ENCODE measurements at regions not wholly inside any gene's neighbourhood (a gene's known extent, or its start where the extent isn't known, plus 50 kb on each side); places are given as distances from the start of the nearest gene placed in this dataset.

DNA sequence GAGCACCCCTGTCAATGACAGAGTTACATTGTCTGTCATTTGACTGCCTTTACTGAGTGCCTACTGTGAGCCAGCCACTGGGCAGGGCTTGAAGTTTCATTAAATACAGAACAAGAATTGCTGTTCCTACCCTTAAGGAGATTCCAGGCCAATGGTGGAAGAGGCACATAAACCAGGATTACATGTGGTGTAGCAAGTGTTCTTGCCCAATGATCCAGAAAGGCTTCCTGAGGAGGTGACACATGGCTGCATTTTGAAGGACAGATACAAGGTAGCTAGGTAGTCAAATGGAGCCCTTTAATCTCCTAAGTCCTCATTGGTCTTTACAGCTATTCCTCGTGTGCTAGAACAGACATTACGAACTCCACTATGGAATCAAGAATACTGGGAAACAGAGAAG is 312.7 kb downstream of the ETAA1 start:
- CTCF ChIA-PET: no interaction called here
- H3K27me3 ChIP-seq (ENCODE audit: insufficient read depth, low read length, poor library complexity, severe bottlenecking): no peaks in the 10 kb centered on the region
- POLR2A ChIA-PET: no interaction called here
- Mint-ChIP-seq H3K36me3 (no peaks in the 10 kb centered on the region), H3K27ac (no peak overlapping the region), H3K4me3 (no peak overlapping the region), H3K9me3 (peaks cover 0 to 5% (median 0%) of the 10 kb centered on the region in 5 donors), H3K27me3 (no peaks in the 10 kb centered on the region), H3K4me1 (no peaks in the 10 kb centered on the region)
- no peaks in the 10 kb centered on the region for H3K4me1 ChIP-seq (ENCODE audit: insufficient read depth, low read length)
- H3K36me3 ChIP-seq (ENCODE audit: insufficient read depth, low read length): no peaks in the 10 kb centered on the region
- H3K9me3 ChIP-seq (ENCODE audit: low read length): no peaks in the 10 kb centered on the region
- no peak overlapping the region for H3K27ac ChIP-seq (ENCODE audit: low read depth, low read length)
- no peak for DNase-seq
- no peak overlapping the region for H3K4me3 ChIP-seq (ENCODE audit: low read length)

GRCh38 chr2:67712484-67712883 is 315.4 kb downstream of the ETAA1 start:
- Histone ChIP-seq H3K4me1 (ENCODE audit: insufficient read depth, low read length) (no peaks in the 10 kb centered on the region), H3K36me3 (ENCODE audit: insufficient read depth, low read length) (no peaks in the 10 kb centered on the region), H3K4me3 (ENCODE audit: low read length) (no peak overlapping the region), H3K27ac (ENCODE audit: low read depth, low read length) (no peak overlapping the region), H3K9me3 (ENCODE audit: low read length) (no peaks in the 10 kb centered on the region), H3K27me3 (ENCODE audit: insufficient read depth, low read length, poor library complexity, severe bottlenecking) (no peaks in the 10 kb centered on the region)
- DNase-seq: no peak
- Mint-ChIP-seq H3K4me3 (no peak overlapping the region), H3K27ac (no peak overlapping the region), H3K27me3 (no peaks in the 10 kb centered on the region), H3K4me1 (no peaks in the 10 kb centered on the region), H3K36me3 (no peaks in the 10 kb centered on the region), H3K9me3 (peaks cover 0 to 3% (median 0%) of the 10 kb centered on the region in 5 donors)
- ChIA-PET CTCF (no interaction called here), POLR2A (no interaction called here)

- Histone ChIP-seq H3K27me3 (ENCODE audit: insufficient read depth, low read length, poor library complexity, severe bottlenecking) (no peaks in the 10 kb centered on the region), H3K36me3 (ENCODE audit: insufficient read depth, low read length) (no peaks in the 10 kb centered on the region), H3K27ac (ENCODE audit: low read depth, low read length) (no peak overlapping the region), H3K4me1 (ENCODE audit: insufficient read depth, low read length) (no peaks in the 10 kb centered on the region), H3K9me3 (ENCODE audit: low read length) (no peaks in the 10 kb centered on the region), H3K4me3 (ENCODE audit: low read length) (no peak overlapping the region)
- no peaks in the 10 kb centered on the region for H3K27me3 Mint-ChIP-seq
- DNase-seq: no peak
- POLR2A ChIA-PET: no interaction called here
- H3K4me1 Mint-ChIP-seq: no peaks in the 10 kb centered on the region
- H3K4me3 Mint-ChIP-seq: no peak overlapping the region
- H3K36me3 Mint-ChIP-seq: no peaks in the 10 kb centered on the region
- CTCF ChIA-PET: no interaction called here
- H3K27ac Mint-ChIP-seq: no peak overlapping the region
- peaks cover 0 to 3% (median 0%) of the 10 kb centered on the region in 5 donors for H3K9me3 Mint-ChIP-seq
Measured at GRCh38 chr2:67713376-67713775, 316.2 kb downstream of the ETAA1 start.

DNA sequence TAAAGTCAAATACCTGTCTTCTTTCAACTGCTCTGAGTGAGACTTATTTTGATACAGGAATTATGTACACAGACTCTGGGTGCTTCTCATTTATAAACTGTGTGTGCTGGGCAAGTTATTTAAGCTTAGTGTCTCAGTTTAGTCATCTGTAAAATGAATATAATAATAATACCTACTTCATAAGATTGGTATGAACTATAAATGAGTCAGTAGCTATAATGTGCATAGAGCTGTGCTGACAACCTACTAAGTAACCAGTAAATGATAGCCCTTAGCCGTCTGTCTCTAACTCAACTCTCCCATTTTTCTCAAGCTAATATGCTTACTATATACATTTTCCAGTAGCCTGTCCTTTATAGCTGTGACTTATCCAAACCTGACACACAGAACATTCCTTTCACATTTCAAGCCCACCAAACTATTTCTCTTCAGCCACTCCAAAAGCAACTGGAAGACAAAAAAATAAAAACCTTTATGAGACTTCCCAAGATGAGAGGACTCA is 319.8 kb downstream of the ETAA1 start:
- Histone ChIP-seq H3K9me3 (ENCODE audit: low read length) (no peaks in the 10 kb centered on the region), H3K4me3 (ENCODE audit: low read length) (no peak overlapping the region), H3K27ac (ENCODE audit: low read depth, low read length) (no peak overlapping the region), H3K36me3 (ENCODE audit: insufficient read depth, low read length) (no peaks in the 10 kb centered on the region), H3K27me3 (ENCODE audit: insufficient read depth, low read length, poor library complexity, severe bottlenecking) (no peaks in the 10 kb centered on the region), H3K4me1 (ENCODE audit: insufficient read depth, low read length) (no peaks in the 10 kb centered on the region)
- no peak overlapping the region for H3K27ac Mint-ChIP-seq
- DNase-seq: no peak
- H3K27me3 Mint-ChIP-seq: no peaks in the 10 kb centered on the region
- POLR2A ChIA-PET: no interaction called here
- H3K4me3 Mint-ChIP-seq: no peak overlapping the region
- CTCF ChIA-PET: no interaction called here
- no peaks in the 10 kb centered on the region for H3K4me1 Mint-ChIP-seq
- peaks cover 0 to 6% (median 0%) of the 10 kb centered on the region in 5 donors for H3K9me3 Mint-ChIP-seq
- H3K36me3 Mint-ChIP-seq: no peaks in the 10 kb centered on the region

- H3K36me3 Mint-ChIP-seq: no peaks in the 10 kb centered on the region
Measured at GRCh38 chr2:67717692-67718091, 320.6 kb downstream of the ETAA1 start.

GRCh38 chr2:67719351-67719750 is 322.2 kb downstream of the ETAA1 start:
- no peaks in the 10 kb centered on the region for H3K36me3 Mint-ChIP-seq
- no peaks in the 10 kb centered on the region for H3K27me3 ChIP-seq (ENCODE audit: insufficient read depth, low read length, poor library complexity, severe bottlenecking)
- no peak overlapping the region for H3K27ac ChIP-seq (ENCODE audit: low read depth, low read length)
- H3K27me3 Mint-ChIP-seq: peaks cover 3% of the 10 kb centered on the region in 2 donors
- H3K9me3 Mint-ChIP-seq: peaks cover 0 to 5% (median 2%) of the 10 kb centered on the region in 5 donors
- H3K4me1 Mint-ChIP-seq: no peaks in the 10 kb centered on the region
- ChIA-PET CTCF (no interaction called here), POLR2A (no interaction called here)
- no peaks in the 10 kb centered on the region for H3K9me3 ChIP-seq (ENCODE audit: low read length)
- H3K4me3 Mint-ChIP-seq: no peak overlapping the region
- no peak for DNase-seq
- no peaks in the 10 kb centered on the region for H3K4me1 ChIP-seq (ENCODE audit: insufficient read depth, low read length)
- no peak overlapping the region for H3K27ac Mint-ChIP-seq
- no peaks in the 10 kb centered on the region for H3K36me3 ChIP-seq (ENCODE audit: insufficient read depth, low read length)
- H3K4me3 ChIP-seq (ENCODE audit: low read length): no peak overlapping the region

More at GRCh38 chr2:67717692-67718091, 320.6 kb downstream of the ETAA1 start:
- no peak for DNase-seq
- ChIA-PET POLR2A (no interaction called here), CTCF (no interaction called here)
- no peaks in the 10 kb centered on the region for H3K27me3 ChIP-seq (ENCODE audit: insufficient read depth, low read length, poor library complexity, severe bottlenecking)
- no peaks in the 10 kb centered on the region for H3K9me3 ChIP-seq (ENCODE audit: low read length)
- Mint-ChIP-seq H3K4me1 (no peaks in the 10 kb centered on the region), H3K4me3 (no peak overlapping the region), H3K27me3 (peaks cover 0 to 2% of the 10 kb centered on the region in 2 donors), H3K27ac (no peak overlapping the region), H3K9me3 (peaks cover 0 to 6% (median under 1%) of the 10 kb centered on the region in 5 donors)
- no peaks in the 10 kb centered on the region for H3K36me3 ChIP-seq (ENCODE audit: insufficient read depth, low read length)
- no peak overlapping the region for H3K4me3 ChIP-seq (ENCODE audit: low read length)
- H3K27ac ChIP-seq (ENCODE audit: low read depth, low read length): no peak overlapping the region
- no peaks in the 10 kb centered on the region for H3K4me1 ChIP-seq (ENCODE audit: insufficient read depth, low read length)

- no peak for DNase-seq
- ChIA-PET POLR2A (no interaction called here), CTCF (no interaction called here)
- H3K9me3 Mint-ChIP-seq: peaks cover 0 to 5% (median 3%) of the 10 kb centered on the region in 5 donors
- peak overlapping the region in 1 of 8 donors; percentile 43 for H3K27ac Mint-ChIP-seq
- peaks cover 3% of the 10 kb centered on the region in 2 donors for H3K27me3 Mint-ChIP-seq
- Histone ChIP-seq H3K9me3 (ENCODE audit: low read length) (no peaks in the 10 kb centered on the region), H3K27ac (ENCODE audit: low read depth, low read length) (no peak overlapping the region), H3K27me3 (ENCODE audit: insufficient read depth, low read length, poor library complexity, severe bottlenecking) (no peaks in the 10 kb centered on the region), H3K36me3 (ENCODE audit: insufficient read depth, low read length) (no peaks in the 10 kb centered on the region), H3K4me1 (ENCODE audit: insufficient read depth, low read length) (no peaks in the 10 kb centered on the region), H3K4me3 (ENCODE audit: low read length) (no peak overlapping the region)
- no peak overlapping the region for H3K4me3 Mint-ChIP-seq
- no peaks in the 10 kb centered on the region for H3K36me3 Mint-ChIP-seq
- no peaks in the 10 kb centered on the region for H3K4me1 Mint-ChIP-seq
Measured at GRCh38 chr2:67721516-67721915, 324.4 kb downstream of the ETAA1 start.

DNA sequence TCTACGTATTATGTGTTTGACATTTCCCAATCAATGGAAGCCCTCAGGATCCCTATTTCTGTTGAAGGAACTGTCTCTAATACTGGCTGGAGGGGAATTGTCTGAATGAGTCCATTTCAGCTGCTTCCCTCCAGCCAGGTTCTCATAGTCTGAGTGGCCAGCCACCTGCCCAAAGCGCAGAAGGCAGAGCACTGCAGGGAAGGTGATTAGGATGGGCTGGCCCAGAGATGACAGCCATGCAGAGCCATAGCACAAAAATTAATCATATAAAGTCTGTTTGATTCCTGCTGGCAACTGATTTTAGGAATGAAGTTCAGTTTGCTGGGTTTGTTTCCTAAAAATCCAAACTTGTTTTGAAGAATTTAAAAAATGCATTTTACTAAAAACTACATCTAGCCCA is 327.1 kb downstream of the ETAA1 start:
- Mint-ChIP-seq H3K9me3 (peaks cover 0 to 5% (median 3%) of the 10 kb centered on the region in 5 donors), H3K4me1 (no peaks in the 10 kb centered on the region), H3K27me3 (peaks cover 3% of the 10 kb centered on the region in 2 donors), H3K27ac (no peak overlapping the region), H3K36me3 (no peaks in the 10 kb centered on the region), H3K4me3 (no peak overlapping the region)
- no peak for DNase-seq
- no peaks in the 10 kb centered on the region for H3K27me3 ChIP-seq (ENCODE audit: insufficient read depth, low read length, poor library complexity, severe bottlenecking)
- no peaks in the 10 kb centered on the region for H3K9me3 ChIP-seq (ENCODE audit: low read length)
- ChIA-PET CTCF (no interaction called here), POLR2A (no interaction called here)
- no peaks in the 10 kb centered on the region for H3K4me1 ChIP-seq (ENCODE audit: insufficient read depth, low read length)
- H3K4me3 ChIP-seq (ENCODE audit: low read length): no peak overlapping the region
- no peaks in the 10 kb centered on the region for H3K36me3 ChIP-seq (ENCODE audit: insufficient read depth, low read length)
- no peak overlapping the region for H3K27ac ChIP-seq (ENCODE audit: low read depth, low read length)

- Mint-ChIP-seq H3K9me3 (peaks cover 0 to 5% (median 3%) of the 10 kb centered on the region in 5 donors), H3K4me1 (no peaks in the 10 kb centered on the region), H3K27me3 (peaks cover 3% of the 10 kb centered on the region in 2 donors), H3K36me3 (no peaks in the 10 kb centered on the region), H3K27ac (no peak overlapping the region), H3K4me3 (no peak overlapping the region)
- no peaks in the 10 kb centered on the region for H3K9me3 ChIP-seq (ENCODE audit: low read length)
- ChIA-PET POLR2A (interaction anchor here (0.7 kb wide), 1 partner anchor 590 kb away, joined by 4 read pairs; no protein-coding TSS in a partner anchor), CTCF (no interaction called here)
- no peaks in the 10 kb centered on the region for H3K4me1 ChIP-seq (ENCODE audit: insufficient read depth, low read length)
- no peaks in the 10 kb centered on the region for H3K27me3 ChIP-seq (ENCODE audit: insufficient read depth, low read length, poor library complexity, severe bottlenecking)
- H3K4me3 ChIP-seq (ENCODE audit: low read length): no peak overlapping the region
- no peak overlapping the region for H3K27ac ChIP-seq (ENCODE audit: low read depth, low read length)
- H3K36me3 ChIP-seq (ENCODE audit: insufficient read depth, low read length): no peaks in the 10 kb centered on the region
- no peak for DNase-seq
Measured at GRCh38 chr2:67725731-67726130, 328.6 kb downstream of the ETAA1 start.
